Mucosa of gallbladder (tissue), 1 donor: ENCODE measurements at regions not wholly inside any gene's neighbourhood (a gene's known extent, or its start where the extent isn't known, plus 50 kb on each side); places are given as distances from the start of the nearest gene placed in this dataset.

Experiments
- DNase-seq: peaks from one replicate; pipeline ENCODE4 v3.0.0-alpha.2; 2020; ENCODE audit warnings: low spot score
- donor health status: DM: no; HTN: no; CAD: no.

DNA sequence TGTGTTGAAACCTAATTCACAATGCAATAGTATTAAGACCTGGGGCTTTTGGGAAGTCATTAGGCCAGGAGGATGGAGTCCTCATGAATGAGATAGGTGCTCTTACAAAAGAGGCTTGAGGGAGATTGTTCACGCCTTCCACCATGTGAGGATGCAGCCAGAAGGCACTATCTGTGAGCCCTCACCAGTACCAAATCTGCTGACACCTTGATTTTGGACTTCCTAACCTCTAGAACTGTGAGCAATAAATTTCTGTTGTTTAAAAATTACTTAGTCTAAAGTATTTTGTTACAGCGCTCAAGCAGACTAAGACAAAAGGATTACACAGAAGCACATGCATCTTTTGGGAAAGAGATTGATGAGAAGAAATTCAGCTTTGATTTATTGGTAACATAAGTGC, 232.9 kb upstream of the NR4A3 start:
- DNase-seq = no peak

DNA sequence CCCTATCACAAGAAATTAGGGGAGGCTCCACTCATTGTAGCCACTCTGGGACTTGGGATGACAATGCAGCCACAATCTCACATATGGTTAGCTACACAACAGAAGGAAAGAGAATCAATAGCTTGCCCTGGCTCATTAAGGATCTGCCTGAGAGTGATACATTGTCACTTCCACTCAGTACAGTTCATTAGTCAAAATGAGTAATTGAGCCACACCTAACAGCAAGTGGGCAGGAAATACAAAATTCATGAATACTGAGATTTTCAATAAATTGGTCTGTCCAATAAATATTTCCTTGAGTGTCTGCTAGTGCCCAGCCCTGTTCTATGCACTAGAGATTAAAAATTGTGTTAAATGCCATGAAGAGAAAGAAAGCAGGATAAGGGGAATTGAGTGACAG, 231.3 kb upstream of the NR4A3 start:
- DNase-seq = no peak

DNA sequence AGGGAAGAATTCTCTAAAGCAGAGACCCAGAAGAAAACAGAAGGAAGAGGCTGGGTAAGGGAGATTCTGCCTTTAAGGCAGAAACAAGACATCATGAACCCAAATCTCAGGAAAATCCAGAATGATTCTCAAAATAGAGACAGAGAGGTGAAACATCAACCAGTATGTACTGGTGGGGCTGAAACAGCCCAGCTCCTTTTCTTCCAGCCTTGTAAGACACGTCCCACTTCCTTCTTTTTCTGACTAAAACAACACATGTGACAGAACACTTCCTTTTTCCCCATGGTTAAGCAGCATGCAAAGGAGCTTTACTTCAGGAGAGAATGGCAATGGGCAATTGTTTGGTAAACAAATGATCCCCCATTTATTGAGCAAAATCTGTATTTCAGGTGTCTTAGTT, 230.8 kb upstream of the NR4A3 start:
- no peak for DNase-seq

DNA sequence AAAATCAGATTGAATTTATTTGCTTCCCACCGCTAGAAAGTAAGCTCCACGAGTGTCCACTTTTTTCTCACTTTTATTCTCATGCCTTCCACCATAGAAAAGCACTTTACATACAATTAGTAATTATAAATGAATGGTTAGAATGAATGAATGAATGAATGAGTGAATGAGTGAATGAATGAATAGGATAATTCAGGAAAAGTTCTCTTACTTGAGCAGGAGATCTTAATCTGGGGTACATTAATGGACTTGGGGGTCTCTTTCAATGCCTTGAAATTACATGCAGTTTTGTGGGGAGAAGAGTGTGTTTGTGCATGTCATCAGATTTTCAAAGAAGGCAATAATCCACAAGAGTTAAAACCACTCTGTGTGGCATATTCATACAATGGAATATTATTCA, 229.9 kb upstream of the NR4A3 start:
- DNase-seq = no peak

DNA sequence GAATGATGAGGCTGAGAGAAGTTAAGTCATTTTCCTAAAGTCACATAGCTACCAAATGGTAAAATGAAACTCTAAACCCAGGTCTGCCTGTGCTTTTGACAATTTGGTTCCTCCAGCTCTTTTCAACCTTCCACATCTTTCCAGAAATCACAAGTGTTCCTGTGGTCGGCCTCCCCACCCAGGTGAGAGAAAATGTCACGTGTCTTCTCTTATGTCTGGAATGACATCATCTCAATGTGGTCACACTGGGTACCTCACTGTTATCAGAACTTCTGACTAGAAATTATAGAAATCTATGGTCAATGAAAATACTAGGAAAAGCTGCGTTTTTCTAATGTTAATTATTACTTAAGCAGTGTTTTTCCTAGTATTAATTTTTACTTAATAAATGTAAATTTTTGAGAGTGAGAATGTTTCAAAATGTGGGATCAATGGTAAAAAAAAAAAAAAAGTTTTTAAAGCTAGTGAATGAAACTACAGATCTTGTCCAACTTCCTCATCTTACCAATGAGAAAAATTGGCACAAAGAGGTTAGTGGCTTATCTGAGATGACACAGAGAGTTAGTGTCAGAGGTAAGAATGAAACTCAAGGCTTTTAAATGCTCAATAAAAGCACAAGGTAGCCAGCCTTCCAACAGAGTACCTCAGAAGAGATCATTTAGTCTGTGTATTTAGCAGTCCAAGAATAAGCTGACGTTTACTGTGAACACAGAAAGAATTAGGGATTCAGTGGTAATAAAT, 228.7 kb upstream of the NR4A3 start:
- no peak for DNase-seq

DNA sequence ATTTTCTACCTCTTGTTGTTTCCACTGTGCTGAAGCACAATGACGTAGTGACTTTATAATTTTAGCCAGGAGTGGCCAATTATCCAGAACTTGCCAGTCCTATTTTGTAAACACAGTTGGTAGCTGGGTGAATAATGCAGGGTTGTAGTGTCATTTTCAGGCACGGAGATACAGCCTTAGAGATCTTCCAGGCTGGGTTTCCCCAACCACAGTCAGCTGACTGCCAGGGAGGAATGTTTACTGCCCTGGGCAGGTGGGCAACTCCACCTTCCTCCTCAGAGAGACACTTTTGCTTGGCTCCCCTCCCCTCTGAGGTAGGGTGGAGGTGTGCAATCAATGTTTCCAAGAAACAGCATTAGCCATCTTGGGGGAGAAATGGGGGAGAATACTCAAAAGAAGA, 228.1 kb upstream of the NR4A3 start:
- DNase-seq = no peak

DNA sequence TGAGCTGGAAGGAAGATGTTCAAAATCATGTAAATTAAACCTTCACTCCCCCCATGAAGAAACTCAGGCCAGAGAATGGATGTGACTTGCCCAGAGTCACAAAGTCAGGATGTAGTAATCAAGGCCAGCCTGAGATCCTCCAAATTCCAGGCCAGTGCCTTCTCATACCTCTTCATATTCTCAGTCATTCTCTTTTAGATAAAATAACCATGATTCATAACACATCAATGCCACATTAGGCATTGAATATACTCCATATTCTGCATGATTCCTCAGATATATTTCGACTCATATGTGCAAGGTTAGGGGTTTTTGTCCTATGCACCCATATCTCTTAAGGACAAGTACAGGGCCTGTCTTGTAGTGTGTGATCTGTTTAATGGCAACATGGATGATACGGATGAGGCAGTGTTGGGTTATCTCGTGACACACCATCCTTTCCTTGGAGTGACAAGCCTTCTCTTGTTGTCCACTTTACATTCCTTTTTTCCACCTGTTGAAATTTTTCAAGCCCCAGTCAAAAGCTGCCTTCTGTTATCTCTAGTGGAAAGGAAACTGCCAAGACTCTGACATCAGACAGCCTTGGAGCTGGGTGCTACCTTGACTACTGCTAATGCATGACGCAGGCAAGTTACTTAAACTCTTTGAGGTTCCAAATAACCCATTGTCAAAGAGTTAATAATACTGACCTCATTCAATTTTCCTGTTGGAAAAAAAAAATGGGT, 227.5 kb upstream of the NR4A3 start:
- no peak for DNase-seq

DNA sequence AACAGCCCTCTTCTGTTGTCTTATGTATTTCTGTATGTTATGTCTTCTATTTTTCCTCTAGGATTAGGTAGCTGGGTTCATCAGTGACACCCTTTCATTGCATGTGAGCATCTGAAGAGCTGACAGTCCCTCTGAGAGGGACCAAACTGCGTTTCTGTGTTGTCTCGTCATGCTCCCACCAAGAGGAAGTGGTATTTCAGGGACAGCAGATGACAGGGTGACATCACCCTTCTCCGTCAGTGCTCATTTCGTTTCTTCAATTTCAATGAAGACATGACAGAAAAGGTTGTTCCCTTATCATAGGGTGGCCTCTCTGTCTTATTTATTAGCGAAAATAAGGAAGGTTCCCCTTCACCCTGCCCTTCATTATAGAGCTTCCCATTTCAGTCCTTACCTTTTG, 225.9 kb upstream of the NR4A3 start:
- no peak for DNase-seq

DNA sequence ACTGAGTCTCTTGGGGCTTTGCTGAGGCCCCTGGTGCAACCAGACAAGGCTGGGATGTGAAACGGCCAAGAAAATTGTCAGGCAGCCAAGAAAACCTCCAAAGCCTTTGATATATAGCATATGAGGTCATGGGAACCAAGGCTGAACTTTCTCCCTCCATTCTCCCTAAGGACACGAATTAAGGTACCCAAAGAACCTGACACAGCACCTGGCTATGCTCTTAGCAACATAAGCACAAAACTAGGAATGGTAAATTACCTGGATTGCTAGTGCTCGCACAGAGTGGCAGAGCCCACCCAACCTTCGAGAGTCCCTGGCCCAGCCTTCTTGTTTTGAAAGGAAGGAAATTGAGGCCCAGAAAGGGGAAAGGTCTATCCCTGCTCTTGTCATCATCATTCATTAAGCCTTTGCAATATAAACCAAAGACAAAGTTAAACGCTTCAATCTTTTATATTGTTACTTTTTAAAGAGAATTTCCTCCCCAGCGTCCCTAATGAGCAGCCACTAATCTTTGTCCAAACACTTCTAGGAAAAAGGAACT, 220.0 kb upstream of the NR4A3 start:
- DNase-seq = no peak

DNA sequence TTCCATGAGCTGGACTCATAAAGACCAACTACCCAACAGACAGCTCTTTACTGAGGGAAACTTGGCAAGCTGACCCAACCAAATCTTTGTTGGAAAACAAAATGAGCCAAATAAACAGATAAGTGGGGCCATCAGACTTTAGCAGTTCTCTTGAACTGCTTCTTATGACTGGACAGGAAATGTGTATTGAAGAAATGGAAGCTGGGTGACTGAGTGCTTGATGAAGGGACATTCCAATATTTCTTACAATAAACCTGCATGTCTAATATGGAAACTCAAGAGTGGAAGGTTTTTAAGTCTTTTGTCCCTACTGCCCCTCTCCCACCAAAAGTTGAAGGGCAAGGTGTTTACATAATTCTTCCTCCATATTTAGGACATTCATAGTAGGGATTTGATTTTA, 218.8 kb upstream of the NR4A3 start:
- DNase-seq = no peak

DNA sequence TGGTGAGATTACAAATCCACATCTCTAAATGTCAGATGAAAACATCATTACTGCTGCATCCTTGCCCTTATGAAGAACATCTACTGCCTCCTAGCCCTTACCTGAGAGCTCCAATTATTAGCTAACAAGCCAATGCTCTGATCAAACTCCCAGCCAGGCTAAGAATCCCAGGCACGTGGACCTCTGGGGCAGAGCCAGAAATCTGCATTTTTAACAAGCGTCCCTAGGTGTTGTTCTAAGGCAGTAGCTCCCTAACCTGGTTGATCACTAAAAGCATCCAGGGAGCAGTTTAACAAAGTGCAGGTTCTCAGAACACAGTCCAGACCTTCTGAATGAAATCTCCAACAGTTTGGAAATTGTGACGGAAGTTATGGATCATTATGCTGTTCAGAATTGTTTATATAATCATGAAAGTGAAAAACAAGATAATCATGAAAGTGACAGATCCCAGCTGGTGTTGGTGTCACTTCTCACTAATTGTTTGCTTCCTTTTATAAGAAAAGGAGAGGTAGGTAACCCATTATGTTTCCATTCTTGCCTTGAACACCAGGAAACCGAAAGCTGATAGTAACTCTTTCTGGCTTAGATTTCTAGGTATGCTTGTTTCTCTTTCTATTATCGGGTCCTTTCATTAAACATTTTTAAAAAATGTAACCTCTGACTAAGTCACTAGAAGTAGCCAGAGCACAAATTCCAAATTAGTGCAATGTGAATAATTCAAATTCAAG, 216.5 kb upstream of the NR4A3 start:
- no peak for DNase-seq

DNA sequence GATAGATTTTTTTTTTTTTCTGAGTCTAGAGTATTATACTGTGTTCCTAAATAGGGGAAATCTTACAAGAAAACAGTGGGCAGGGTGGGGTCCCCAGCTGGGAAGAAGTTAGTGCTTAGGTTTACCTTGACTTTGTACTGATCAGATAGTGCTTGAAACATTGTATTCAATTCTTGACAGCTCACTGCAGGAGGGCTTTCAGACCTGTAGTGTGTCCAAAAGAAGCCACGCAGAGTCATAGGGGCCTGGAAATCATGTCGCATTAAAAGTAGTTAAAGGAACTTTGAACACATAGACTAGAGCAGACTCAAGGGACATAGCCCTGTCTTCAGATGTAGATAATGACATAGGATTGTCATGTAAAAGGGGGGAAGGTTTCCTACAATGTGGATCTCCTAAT, 215.4 kb upstream of the NR4A3 start:
- DNase-seq = no peak

DNA sequence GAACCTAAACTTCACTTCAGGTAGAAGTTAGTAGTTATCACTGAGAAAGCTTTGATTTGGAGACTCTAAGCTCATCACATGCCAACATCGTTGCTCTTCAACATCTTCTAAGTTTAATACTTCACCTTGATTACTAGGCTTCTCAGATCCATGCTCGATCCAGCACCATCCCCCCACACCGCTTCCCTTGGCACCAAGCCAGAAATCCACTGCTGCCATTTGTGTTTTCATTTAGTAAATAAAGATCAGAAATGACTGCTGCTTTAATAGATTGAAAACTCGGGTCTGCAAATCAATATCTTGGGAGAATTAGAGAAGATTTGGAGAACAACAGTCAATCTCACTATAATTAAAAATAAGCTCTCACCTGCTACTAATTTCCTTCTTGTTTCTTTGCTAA, 214.7 kb upstream of the NR4A3 start:
- no peak for DNase-seq

DNA sequence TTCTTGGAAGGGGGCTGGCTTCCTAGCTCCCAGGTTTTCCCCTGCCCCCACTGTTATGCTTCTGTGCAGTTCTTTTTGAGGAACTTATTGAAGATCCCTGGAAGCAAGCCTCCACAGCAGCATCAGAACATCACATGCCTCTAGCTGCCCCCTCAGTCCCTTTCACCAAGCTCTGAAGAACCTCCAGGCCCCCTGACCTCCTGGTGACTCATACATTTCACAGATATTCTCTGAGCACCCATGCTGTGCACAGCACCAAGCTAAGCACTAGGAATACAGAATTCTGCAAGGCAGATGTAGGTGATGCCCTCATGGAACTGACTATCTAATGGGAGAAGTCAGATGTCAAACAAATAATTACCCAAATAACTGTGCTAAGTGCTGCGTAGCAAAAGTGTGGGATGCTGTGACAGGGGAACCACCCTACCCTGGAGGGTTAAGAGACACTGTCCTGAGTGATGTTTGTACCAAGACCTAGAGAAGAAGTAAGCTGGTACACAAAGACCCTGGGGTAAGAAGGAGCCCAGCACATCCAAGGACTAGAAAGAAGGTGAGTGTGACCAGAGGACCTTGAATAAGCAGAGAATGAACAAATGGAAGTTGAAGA, 213.7 kb upstream of the NR4A3 start:
- no peak for DNase-seq

DNA sequence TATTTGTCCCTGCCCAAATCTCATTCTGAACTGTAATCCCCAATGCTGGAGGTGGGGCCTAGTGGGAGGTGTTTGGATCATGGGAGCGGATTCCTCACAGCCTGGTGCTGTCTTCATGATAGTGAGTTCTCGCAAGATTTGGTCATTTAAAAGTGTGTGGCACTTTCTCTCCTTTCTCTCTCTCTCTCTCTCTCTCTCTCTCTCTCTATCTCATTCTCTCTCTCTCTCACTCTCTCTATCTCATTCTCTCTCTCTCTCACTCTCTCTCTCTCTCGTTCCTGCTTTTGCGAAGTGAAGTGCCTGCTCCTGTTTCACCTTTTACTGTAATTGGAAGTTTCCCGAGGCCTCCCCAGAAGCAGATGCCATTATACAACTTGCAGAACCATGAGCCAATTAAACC, 207.3 kb upstream of the NR4A3 start:
- no peak for DNase-seq

DNA sequence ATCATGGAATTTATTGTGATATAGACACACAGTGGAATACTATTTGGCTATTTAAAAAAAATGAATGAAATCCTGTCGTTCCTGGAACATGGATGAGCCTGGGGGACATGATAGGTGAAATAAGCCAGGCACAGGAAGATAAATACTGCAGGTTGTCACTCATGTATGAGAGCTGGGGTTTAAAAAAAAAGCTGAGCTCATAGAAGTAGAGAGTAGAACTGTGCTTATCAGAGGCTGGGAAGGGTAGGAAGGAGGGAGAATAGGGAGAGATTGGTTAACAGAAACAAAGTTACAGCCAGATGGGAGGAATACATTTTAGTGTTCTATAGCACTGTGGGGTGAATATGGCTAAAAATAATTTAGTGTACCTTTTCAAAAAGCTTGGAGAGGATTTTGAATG, 200.6 kb upstream of the NR4A3 start:
- DNase-seq = no peak

DNA sequence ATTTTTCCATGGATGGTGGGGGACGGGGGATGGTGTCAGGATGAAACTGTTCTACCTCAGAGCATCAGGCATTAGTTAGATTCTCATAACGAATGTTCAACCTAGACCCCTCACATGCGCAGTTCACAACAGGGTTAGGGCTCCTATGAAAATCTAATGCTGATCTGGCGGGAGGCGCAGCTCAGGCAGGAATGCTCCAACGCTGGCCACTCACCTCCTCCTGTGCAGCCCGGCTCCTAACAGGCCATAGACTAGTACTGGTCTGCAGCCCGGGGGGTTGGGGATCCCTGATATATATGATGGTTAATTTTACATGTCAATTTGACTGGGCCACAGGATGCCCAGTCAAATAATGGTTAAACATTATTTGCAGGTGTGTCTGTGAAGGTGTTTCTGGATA, 199.0 kb upstream of the NR4A3 start:
- DNase-seq = no peak

DNA sequence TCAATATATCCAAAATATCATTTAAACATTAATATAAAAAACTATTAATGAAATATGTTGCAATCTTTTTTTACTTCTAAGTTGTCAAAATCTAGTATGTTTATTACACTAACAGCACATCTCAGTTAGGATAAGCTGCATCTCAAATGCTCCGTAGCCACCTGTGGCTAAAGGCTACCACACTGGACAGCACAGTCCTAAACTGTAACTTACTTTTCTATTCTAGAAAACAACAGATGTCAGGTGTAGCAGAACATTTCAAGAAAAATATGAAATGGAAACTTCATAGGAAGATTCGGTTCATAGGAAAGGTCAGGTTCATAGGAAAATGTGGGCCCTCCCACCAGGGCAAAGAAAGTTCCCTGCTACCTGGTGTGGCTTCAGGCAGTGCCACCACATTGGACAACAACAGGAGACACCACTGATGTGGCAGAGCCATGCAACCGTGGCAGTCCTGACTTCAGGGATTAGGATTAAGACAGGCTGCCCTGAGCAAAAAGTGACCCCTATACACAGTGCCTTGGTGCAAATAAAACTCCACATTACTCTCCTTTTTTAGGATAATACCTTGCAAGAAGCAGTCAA, 197.8 kb upstream of the NR4A3 start:
- DNase-seq = no peak

DNA sequence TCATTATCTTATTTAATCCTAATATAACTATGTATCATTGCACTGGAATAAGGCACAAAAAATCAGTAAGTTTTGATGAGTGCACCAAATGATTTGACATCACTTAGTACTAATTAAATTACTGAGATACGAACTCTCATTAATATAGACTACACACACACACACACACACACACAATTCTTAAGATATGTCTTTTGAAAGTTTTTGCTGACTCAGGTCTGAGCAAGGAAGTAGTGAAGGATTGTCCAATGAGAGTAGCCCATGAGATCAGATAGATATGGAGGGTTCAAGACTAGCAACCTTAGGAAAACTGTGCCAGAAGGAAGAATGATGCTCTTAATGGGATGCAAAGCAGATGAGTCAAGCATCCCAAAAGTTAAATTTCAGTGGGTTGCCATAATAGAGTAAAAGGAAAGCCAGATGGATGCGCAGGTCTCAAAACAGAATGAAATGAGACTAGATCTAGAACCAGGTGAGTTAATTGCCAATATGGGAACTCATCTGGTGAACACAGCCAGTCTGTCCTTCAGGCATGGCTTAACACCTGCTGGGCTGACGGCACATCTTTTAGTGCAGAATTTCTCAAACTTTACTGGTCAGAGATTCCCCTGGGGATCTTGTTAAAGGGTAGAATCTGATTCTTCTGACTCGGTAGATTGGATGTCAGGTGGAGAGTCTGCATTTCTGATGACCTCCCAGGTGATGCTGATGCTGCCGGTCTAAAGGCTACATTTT, 197.0 kb upstream of the NR4A3 start:
- DNase-seq = no peak

DNA sequence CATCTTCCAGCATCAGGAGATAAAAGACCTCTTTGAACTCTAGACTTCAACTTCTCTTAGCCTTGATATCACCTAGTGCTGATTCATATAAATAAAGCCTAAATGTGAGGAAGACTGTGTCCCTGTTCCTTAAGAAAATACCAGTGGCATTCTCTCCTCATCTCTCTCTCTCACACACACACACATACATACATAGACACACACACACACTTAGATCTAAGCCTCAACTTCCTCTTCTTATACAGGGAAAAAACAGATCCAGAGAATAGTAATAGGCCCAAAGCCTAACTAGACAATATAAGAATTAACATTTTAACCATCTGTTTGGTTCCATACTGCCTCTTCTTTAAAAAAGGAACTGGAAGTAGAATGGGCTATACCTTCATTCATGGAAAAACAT, 195.3 kb upstream of the NR4A3 start:
- no peak for DNase-seq

DNA sequence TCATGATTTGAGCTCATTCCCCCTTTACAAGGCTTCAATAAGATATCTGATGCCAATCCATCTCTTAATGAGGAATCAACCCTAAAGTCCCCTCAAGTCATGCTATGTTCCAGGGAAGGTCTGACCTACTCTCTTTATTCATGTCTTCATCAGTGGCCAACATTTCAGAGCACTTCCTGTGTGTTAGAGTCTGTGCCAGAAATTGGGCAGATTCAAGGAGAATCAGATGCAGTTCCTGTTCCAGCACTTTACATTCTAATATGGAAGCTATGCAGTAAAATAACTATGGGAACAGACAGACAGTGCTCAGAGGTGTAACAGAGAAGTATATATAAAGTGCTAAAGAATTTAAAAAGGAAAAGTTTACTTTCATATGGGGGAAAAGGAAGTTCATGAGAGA, 193.4 kb upstream of the NR4A3 start:
- no peak for DNase-seq
